Testis (tissue), 2 donors: ENCODE measurements at regions not wholly inside any gene's neighbourhood (a gene's known extent, or its start where the extent isn't known, plus 50 kb on each side); places are given as distances from the start of the nearest gene placed in this dataset.

Source experiments
- POLR2A ChIP-seq: fragments of 450-650 bp; IDR thresholded peaks from one replicate; pipeline ENCODE4 v1.6.1; 2017; ENCODE audit warnings: antibody characterized with exemption, mild to moderate bottlenecking, moderate library complexity
- TF ChIP-seq, protein P1 (sequence below), 3 experiments: fragments of 450-650 bp in 2 of 3; fragments of 200-600 bp in 1 of 3; sonication (generic) in 1 of 3; IDR thresholded peaks; one replicate each; pipeline ENCODE4 v1.5.1; 2016 to 2019; ENCODE audit warnings: antibody characterized with exemption in 3 of 3, mild to moderate bottlenecking in 2 of 3, moderate library complexity in 1 of 3

DNA sequence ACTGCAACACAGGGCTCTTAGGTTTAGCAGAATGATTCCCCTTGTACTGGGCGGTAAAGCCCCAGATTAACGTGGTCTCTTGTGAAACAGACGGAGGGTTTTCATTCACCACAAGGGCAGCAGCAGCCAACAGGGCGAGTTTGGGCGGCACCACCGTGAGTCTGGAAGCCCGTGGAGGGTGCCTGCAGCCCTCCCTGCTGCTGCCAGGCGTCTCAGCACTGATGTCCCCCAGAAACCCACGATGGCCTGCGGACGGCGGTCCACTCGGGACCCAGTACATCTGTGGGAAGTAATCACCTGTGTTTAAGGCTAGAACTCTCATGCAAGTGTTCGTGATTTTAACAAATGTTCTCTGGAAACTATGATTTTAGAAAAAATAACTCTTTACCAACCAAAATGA lies 67.8 kb downstream of the IRX2 start:
- no peak for TF ChIP-seq POLR2A
- TF ChIP-seq, protein P1, sequence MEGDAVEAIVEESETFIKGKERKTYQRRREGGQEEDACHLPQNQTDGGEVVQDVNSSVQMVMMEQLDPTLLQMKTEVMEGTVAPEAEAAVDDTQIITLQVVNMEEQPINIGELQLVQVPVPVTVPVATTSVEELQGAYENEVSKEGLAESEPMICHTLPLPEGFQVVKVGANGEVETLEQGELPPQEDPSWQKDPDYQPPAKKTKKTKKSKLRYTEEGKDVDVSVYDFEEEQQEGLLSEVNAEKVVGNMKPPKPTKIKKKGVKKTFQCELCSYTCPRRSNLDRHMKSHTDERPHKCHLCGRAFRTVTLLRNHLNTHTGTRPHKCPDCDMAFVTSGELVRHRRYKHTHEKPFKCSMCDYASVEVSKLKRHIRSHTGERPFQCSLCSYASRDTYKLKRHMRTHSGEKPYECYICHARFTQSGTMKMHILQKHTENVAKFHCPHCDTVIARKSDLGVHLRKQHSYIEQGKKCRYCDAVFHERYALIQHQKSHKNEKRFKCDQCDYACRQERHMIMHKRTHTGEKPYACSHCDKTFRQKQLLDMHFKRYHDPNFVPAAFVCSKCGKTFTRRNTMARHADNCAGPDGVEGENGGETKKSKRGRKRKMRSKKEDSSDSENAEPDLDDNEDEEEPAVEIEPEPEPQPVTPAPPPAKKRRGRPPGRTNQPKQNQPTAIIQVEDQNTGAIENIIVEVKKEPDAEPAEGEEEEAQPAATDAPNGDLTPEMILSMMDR (IDR thresholded peaks at IDR 0.05) = no peak
